T1000 (cell line): ENCODE measurements at regions not wholly inside any gene's neighbourhood (a gene's known extent, or its start where the extent isn't known, plus 50 kb on each side); places are given as distances from the start of the nearest gene placed in this dataset.
"Not testable (repeated sequence)": the region's sequence is repeated elsewhere in the genome, so short reads cannot be mapped to it uniquely, and the experiment has no call there.

ENCODE experiments used
- DNase-seq: peaks from one replicate; lab custom pipeline; 2025; ENCODE audit warnings: mixed read lengths; lab: John Stamatoyannopoulos, UW

DNA sequence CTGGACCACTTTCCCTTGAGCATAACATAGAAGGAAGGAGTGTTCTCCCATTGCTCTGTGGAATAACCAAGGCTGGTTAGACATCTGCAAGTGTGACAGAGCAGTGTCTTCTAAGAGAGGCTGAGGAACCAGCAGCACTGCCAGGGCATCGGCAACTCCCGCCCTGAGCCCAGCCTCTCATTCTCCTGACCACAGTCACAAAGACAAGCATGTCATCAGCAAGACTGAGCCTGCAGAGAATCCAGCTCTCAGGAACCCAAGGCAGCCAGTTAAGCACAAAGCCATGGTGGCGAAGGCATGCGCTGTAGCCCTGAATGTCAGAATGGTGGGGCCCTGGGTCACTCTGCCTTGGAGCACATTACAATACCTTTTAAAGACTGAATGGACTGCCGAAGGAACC, 253.9 kb downstream of the AGTPBP1 start:
- no peak for DNase-seq

DNA sequence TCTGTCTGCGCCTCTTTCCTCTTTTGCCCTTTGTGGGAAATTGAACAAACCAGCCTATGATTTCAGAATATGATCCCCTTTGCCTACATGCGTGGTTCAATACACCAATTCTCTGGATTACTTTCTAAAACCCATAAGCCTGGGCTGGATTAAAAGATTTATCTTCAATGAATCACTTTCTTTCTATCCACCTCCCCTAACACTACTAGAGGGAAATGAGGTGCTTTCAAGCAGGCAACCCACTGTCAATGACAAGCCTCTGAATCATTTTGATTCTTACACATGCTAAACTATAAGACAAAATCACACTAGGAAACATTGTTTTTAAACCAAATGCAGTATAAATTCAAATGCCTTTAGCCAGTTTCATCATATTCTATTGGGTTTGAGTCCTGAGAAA, 257.5 kb downstream of the AGTPBP1 start:
- DNase-seq, result no peak

DNA sequence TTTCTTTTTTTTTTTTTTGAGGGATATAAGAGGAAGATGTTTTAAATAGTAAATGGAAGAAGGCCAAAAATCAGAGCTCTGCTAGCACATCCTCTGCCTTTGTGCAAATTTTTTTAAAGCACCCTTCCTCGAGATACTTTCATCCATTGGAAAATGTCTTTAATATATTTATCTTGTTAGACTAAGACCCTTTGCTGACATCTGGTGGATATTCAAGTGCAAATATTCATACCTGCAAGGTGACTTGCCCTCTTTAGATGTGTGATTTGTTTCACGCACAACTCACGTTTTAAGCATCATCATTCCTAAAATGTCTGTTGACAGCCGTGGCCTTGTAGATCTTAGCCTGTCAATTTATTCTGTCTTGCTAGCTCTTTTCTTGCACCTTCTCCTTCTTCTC, 258.5 kb downstream of the AGTPBP1 start:
- DNase-seq, result no peak

DNA sequence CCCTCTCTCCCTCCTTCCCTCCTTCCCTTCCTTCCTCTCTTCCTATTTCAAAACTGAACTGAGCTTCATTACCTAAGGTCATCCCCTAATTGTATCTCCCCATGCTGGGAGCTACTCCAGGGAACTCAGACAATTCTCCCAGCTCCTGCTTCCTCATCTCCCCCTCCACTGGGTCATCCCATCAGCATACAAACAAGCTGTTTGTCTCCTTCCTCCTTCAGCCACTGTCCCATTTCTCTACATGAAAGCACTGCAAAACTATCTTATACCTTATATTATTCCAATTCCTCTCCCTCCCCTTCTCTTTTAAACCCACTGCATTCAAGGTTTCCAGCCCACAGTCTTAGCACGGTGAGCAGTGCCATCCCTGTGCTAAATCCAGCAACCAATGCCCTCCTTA, 262.4 kb downstream of the AGTPBP1 start:
- no peak for DNase-seq

DNA sequence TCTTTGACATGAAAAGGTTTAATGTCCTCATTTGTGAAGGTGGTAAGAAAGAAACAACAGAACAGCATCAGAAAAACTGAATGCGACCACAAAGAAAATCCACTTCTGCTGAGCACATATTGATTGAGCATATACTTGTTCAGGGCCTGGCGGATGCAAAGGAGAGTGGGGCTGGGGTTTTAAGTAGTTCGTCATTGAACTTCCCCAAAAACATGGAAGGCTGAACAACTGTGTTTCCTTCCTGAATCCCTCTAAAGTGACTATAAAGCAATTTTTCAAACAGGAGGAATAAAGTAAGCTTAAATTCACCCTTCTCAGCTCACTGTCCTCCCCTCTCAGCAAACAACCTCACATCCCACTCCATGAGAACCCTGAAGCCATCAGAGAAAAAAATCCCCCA, 262.9 kb downstream of the AGTPBP1 start:
- DNase-seq, result no peak

DNA sequence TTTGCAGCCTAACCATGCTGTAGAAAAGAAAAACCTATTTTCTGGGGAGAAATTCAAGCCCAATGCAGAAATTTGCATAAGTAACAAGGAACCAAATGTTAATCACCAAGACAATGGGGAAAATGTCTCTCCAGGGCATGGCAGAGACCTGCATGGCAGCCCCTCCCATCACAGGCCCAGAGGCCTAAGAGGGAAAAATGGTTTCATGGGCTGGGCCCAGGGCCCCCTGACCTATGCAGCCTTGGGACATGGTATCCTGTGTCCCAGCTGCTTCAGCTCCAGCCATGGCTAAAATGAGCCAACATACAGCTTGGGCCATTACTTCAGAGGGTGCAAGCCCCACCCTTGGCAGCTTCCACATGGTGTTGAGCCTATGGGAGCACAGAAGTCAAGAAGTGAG, 266.9 kb downstream of the AGTPBP1 start:
- DNase-seq, result not testable (repeated sequence)

DNA sequence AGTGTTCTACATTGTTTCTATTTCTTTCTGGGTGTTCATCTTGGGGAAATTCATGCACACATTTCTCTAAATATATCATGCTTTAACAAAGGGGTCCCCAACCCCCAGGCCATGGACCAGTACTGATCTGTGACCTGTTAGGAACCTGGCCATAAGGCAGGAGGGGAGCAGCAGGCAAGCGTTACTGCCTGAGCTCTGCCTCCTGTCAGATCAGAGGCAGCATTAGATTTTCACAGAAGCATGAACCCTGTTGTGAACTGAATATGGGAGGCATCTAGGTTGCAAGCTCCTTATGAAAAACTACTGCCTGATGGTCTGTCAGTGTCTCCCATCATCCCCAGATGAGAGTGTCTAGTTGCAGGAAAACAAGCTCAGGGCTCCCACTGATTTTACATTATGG, 270.0 kb downstream of the AGTPBP1 start:
- no peak for DNase-seq

DNA sequence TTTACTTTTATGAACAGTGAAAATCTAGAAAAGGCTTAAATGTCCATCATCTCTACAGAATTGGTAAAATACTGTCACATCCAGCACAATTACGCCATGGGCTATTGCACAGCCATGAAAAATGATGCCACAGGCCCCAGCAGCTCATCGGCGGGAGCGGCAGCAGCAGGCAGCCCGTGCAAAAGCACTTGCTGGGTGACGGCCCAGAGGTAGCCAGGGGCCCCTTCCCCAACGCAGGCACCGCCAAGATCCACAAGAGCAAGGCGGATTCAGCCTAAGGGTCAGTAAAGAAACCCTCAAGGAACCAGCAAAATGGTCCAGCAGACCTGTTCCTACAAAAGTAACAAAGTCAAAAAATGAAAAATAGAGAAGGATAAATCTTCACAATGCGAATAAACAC, 272.7 kb downstream of the AGTPBP1 start:
- no peak for DNase-seq

DNA sequence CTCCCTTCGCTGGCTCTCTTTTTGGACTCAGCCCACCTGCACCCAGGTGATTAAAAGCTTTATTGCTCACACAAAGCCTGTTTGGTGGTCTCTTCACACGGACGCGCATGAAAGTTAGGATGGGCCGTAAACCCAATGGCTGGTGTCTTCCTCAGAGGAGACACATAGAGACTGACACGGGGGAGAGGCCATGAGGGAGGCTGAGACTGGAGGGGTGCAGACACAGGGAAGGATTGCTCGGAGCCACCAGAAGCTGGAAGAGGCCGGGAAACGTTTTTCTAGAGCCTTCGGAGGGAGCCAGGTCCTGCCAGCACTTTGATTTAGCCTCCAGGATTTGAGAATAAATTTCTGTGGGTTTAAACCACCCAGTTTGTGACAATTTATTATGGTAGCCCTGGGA, 274.9 kb downstream of the AGTPBP1 start:
- no peak for DNase-seq

DNA sequence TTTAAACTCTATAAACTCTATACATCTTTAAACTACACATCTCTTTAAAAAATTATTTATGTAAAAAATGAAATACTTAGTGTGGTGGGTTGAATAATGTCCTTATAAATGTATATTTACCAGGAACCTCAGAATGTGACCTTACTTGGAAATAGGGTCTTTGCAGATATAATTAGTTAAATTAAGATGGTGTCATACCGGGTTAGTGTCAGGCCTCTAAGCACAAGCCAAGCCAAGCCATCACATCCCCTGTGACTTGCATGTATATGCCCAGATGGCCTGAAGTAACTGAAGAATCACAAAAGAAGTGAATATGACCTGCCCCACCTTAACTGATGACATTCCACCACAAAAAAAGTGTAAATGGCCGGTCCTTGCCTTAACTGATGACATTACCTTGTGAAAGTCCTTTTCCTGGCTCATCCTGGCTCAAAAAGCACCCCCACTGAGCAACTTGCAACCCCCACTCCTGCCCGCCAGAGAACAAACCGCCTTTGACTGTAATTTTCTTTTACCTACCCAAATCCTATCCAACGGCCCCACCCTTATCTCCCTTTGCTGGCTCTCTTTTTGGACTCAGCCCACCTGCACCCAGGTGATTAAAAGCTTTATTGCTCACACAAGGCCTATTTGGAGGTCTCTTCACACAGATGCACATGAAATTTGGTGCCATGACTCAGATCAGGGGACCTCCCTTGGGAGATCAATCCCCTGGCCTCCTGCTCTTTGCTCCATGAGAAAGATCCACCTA, 283.5 kb downstream of the AGTPBP1 start:
- not testable (repeated sequence) for DNase-seq

DNA sequence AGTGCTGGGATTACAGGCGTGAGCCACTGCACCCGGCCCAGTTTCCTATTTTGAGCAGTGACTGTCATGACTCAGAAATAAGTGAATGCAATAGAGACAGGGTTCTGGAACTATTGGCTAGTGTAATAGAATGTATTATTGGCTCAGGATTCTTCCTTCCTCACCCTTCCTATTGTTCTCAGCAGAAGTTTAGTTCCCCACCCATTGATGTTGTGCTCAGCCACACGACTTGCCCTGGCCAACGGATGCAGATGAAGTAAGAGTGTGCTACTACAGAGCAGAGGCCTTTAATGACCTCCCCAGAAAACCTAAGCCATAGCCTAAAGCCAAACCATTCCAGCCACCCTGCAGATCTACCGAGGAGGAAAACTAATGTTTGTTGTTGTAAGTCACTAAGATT, 287.9 kb downstream of the AGTPBP1 start:
- no peak for DNase-seq

DNA sequence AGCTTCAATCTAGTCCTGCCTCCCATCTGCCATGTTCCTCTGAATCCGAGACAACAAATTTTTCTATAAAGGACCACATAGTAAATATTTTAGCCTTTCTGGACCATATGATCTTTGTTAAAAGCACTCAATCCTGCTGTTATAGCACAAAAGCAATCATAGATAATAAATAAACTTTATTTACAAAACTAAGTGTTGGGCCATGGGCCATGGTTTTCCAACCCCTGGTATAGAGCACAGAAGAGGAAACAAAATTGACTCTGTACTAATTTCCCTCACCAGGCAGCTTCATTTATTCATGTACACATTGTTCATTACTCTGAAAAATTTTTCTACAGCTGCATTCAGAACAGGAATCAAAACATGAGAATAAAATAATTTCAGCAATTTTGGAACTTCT, 288.9 kb downstream of the AGTPBP1 start:
- DNase-seq, result no peak

DNA sequence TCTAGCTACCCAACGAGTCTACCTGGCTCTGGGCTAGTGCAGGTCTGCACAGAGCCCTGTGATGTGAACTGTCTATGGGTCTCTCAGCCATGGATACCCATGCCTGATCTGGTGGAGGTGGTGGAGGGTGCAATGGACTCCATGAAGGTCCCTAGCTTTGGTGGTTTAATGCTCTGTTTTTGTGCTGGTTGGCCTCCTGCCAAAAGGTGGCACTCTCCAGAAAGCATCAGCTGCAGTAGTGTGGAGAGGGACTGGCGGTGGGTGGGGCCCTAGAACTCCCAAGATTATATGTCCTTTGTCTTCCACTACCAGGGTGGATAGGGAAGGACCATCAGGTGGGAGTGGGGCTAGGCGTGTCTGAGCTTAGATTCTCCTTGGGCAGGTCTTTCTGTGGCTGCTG, 290.1 kb downstream of the AGTPBP1 start:
- DNase-seq, result no peak

DNA sequence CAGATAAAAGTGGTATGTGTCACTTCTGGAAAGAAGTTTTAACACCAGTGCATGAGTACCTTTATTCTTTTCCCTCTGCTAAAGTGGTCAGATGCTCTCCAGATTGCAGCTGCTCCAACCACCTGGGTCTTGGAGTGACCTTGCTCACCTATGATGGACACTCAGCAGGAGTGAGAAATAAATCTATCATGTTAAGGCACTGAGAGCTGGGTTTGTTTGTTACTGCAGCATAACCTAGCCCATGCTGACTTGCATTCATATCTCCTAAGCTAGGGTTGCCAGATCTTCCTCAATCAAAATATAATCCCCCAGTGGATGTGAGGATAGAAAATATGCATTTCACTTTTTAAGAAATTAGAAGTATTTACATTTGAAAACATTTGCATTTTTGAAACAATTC, 295.9 kb downstream of the AGTPBP1 start:
- DNase-seq, result no peak

DNA sequence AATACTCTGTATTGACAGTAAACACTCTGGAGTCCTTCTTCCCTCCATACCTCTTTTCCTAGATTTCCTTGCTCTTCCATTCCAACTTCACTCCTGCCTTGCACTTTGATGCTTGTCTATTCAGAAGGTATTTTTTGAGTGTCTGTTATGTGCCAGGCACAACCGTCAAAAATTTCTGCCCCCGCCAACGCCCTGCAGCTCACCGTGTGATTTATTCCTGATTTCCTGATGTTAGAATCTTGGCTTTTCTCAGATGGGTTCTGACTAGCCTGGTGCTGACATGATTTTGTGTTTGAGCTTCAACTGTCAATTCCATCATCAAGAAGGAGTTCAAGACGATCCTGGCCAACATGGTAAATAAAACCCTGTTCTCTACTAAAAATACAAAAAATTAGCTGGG, 297.5 kb downstream of the AGTPBP1 start:
- DNase-seq, result no peak

DNA sequence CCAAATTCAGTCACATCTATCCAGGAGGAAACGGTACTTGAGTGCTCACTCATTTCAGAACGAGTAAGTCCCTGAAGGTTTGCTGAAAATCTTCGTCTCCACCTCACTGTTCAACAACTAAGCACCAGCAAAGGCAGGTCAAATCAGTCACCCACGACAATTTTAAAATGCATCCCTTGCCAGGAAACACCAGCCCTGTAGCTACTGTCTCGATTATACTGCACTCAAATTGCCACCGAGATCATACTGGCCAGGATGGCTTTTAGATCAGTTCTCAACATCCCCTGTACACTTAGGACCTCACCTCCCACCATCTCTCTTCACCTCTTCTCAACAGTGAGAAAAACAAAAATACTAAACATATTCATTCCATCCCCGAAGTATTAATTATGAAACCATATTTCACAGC, 298.6 kb downstream of the AGTPBP1 start:
- DNase-seq, result no peak

DNA sequence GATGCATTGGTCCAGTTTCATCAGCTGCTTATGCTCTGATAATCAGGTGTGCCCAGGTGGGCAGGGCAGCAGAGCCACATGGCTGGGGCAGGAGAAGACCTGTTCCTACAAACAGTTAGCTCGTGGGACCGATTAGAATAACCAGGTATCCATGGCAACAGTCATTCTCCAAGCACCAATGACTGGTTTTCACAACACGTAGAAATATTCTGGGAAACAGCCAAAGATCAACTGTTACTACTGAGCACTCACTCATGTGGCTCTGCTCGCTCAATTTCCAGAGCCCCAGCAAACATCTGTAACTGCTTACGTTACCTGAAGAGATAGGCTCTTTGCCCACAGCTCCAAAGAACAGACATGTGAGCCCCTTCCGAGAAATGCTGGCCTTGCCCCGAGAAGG, 302.0 kb downstream of the AGTPBP1 start:
- DNase-seq, result no peak

DNA sequence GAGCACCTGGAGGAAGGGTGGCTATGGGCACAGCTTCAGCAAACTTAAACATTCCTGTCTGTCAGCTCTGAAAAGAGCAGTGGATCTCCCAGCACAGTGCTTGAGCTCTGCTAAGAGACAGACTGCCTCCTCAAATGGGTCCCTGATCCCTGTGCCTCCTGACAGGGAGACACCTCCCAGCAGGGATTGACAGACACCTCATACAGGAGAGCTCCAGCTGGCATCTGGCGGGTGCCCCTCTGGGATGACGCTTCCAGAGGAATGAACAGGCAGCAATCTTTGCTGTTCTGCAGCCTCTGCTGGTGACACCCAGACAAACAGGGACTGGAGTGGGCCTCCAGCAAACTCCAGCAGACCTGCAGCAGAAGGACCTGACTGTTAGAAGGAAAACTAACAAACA, 307.8 kb downstream of the AGTPBP1 start:
- DNase-seq, result not testable (repeated sequence)

DNA sequence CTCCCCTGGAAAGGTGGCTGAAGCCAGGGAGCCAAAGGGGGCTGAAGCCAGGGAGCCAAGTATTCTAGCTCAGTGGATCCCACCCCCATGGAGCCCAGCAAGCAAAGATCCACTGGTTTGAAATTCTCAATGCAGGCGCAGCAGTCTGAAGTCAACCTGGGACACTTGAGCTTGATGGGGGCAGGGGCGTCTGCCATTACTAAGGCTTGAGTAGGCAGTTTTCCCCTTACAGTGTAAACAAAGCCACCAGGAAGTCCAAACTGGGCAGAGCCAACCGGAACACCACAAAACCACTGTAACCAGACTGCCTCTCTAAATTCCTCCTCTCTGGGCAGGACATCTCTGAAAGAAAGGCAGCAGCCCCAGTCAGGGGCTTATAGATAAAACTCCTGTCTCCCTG, 308.2 kb downstream of the AGTPBP1 start:
- not testable (repeated sequence) for DNase-seq

DNA sequence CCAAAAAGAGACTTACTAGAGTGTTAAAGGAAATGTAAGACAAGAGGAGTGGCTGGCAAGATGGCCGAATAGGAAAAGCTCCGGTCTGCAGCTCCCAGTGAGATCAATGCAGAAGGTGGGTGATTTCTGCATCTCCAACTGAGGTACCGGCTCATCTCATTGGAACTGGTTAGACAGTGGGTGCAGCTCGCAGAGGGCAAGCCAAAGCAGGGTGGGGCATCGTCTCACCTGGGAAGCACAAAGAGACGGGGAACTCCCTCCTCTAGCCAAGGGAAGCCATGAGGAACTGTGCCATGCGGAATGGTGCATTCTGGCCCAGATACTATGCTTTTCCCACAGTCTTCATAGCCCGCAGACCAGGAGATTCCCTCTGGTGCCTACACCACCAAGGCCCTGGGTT, 308.7 kb downstream of the AGTPBP1 start:
- DNase-seq, result no peak

DNA sequence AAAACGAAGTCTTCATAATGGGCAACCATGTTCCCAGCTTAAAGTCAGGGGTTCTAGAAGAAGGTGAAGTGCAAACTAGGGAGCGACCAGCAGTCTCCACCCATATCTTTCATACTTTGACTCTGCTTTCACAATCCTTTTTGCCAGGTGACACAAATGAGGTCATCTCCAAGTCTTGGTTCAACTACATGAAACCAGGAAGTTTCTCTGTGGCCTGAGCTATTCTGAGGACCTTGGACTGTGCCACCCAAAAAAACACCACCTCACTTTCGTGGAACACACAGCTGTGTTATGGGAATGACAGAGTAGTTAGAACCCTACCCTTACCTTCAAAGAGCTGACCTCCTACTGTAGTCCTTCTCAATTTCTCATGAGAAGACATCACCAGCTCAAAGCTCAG, 309.2 kb downstream of the AGTPBP1 start:
- DNase-seq, result no peak

DNA sequence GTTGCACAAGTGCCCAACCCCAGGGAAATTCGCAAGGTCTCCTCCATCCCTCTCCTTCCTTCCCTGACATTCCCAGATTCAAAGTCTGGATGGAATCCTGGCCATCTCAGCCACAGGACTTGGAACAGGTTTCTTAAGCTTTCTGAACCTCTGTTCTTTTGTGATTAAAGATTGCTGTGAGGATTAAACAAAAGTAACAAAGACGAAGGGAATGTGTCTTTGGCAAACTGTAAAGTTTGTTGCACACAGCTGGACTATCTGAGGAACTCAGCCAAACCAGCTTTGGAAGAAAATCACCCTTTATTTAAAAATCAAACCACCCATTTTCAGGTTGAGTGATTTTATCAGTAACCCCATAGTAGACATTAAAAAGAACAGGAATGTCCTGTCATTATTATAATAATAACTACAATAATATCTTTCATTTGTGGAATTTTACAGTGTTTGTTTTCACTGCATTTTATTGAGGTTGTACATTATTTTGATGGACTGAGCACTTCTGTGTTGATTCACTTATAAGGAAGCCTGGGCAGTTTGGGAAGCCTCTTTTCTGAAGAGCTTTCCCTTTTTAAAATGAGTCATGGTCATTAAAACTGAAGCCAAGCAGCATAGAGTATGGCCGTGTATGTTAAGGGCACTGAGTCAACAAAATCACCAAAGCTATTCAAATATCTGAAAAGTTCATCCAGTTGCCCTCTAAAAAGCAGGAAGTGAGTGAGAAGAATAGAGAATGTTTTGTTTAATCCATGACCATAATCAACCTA, 310.2 kb downstream of the AGTPBP1 start:
- no peak for DNase-seq

DNA sequence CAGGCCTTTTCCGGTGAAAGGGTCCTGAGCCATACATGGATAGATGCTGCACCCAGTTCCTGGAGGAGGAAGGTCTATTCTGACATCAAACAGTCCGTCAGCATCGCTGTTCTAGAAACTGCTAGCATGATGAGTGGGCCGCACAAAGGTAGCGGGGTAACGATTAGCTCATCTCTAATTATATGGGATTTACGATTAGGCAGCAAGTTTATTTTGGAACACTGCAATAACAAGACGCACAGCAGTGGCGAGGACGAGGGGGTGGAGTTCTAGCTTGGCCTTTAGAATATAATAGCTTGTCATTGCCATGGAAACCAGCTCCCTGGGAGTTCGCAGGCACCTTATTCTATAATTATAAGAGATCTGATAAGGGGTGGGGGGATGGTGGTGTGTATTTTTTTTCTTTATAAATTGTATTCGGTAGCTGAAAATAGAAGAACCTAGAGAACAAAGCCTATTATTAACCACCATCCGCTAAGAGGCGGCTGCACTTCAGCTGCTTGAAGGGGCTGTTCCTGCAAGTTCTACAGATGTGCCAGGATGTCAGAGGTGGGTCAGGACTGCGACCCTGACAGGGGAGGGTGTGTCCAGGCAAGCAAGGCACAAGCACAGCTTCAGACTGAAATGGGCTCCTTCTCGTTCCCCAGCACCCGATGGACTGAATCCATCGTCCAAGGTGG, 311.0 kb downstream of the AGTPBP1 start:
- DNase-seq, result no peak
